ENCODE measurements at regions not wholly inside any gene's neighbourhood (a gene's known extent, or its start where the extent isn't known, plus 50 kb on each side); places are given as distances from the start of the nearest gene placed in this dataset.
"Not testable (repeated sequence)": the region's sequence is repeated elsewhere in the genome, so short reads cannot be mapped to it uniquely, and the experiment has no call there.

DNA sequence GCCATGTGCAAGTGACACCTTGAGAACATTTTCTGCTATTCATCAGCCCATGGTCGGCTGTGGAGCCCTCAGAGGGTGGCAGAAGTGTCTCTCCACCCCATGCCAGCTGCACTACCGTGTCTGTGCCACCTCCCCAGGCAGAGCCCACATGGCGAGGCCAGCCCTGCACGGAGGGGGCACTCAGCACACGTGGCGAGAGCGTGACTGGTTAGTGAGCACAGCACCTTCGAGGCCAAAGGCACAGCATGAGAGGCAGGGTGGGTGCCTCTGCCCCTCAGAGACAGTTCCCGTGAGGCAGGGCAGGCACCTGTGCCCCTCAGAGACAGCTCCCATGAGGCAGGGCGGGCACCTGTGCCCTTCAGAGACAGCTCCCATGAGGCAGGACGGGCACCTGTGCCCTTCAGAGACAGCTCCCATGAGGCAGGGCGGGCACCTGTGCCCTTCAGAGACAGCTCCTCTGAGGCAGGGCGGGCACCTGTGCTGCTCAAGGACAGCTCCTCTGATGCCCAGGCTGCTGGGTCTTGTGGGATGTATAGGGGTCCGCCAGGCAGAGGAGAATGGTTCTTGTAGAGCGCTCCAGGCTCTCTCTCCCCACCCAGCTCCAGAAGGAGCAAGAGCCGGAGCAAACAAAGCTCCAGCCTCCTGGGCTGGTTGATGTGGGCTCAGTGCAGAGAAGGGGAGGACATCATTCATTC is 179.8 kb upstream of the PPP1R26 start:
- peak; percentile 33 for DNase-seq
- H3K36me3 ChIP-seq (replicated peaks; ENCODE audit: control insufficient read depth, insufficient read depth, low read length) = no peaks in the 10 kb centered on the region
- H3K4me3 ChIP-seq (ENCODE audit: insufficient read depth, low read depth, low read length) = no peak overlapping the region
- 0 out of 2 replicates have a peak, but pooled peaks cover 2% of the 10 kb centered on the region for H3K27me3 ChIP-seq (ENCODE audit: control insufficient read depth, insufficient read depth, low read length)

DNA sequence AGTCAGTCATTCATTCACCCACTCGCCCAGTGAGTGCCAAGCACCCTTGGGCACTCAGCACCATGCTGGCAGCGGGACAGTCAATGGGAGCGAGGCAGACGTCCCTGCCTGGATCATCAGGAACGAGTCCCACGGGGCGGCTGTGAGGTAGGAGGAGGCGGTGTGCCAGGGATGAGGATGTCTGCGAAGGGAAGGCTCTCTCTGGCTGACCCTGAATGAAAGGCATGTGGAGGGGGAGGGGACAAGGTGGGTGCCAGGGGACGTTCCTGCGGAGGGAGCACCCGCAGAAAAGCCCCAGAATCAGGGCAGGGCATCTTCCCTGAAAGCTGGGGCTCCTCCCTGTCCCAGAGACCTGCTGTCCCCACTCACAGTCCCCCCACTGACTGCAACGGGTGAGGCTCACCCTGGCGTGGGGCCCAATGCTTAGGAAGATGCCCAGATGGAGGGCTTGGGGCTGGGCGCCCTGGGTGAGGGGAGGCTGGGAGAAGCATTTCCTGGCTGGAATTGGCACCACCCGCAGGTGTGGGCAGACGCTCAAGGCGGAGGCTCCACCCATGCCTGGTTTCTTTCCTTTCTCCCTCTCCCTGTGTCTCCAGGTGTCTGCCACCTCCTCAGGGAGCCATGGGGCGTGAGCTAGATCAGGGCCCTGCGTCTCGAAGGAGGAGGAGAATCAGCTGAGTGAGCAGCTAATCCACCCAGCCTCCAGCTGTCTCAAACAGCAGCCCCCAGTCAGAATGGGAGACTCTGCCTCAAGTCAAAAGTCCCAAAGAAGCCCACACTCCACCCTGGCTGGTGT is 179.0 kb upstream of the PPP1R26 start:
- Histone ChIP-seq H3K36me3 (replicated peaks; ENCODE audit: control insufficient read depth, insufficient read depth, low read length) (no peaks in the 10 kb centered on the region), H3K27me3 (ENCODE audit: control insufficient read depth, insufficient read depth, low read length) (0 out of 2 replicates have a peak, but pooled peaks cover 2% of the 10 kb centered on the region), H3K4me3 (ENCODE audit: insufficient read depth, low read depth, low read length) (no peak overlapping the region)
- peak; percentile 59 for DNase-seq

DNA sequence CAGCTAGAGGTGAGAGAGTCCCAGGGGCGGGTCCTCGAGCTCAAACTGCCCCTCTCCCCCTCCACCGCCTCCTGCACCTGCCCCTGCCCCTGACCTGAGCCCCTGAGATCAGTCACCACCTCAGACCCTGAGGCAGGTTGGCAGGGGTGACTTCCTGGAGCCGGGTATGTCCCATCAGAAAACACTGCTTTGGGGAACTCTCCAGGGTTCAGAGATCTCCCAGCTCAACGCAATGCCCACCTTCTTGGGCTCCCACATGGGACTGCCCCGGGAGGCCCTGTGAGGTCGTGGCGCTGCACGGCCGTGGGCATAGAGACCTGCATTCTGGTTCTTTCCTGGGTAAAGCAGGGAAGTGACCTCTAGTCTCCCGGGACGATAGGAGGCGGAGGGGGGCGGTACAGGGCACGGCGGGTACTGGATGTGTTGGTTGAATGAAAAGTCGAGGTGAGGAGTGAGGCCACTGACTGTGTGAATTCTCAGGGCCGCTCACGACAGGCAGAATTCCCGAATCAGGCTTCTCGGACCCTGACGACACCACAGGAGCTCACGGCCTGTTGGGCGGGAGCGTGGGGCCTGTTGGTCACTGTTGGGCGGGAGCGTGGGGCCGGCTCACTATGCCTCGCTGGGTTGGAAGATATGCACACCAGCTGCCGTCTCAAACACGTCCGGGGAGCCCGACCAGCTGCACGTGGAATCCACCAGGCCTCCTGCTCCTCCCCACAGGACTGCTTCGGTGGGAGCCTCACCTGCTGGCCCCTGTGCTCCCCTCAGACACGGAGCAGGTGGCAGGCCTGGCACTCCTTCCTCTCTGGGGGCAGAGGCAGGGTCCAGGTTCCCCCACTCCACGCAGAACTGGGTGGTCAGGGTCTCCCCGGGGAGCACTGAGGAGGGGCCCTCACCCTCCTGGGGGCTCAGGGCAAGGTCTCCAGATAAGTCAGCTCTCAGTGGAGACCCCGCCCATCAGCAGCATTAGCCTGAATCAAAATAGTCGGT is 178.0 kb upstream of the PPP1R26 start:
- no peak overlapping the region for H3K4me3 ChIP-seq (ENCODE audit: insufficient read depth, low read depth, low read length)
- H3K36me3 ChIP-seq (replicated peaks; ENCODE audit: control insufficient read depth, insufficient read depth, low read length) = no peaks in the 10 kb centered on the region
- 0 out of 2 replicates have a peak, but pooled peaks cover 2% of the 10 kb centered on the region for H3K27me3 ChIP-seq (ENCODE audit: control insufficient read depth, insufficient read depth, low read length)
- peak; percentile 58 for DNase-seq

DNA sequence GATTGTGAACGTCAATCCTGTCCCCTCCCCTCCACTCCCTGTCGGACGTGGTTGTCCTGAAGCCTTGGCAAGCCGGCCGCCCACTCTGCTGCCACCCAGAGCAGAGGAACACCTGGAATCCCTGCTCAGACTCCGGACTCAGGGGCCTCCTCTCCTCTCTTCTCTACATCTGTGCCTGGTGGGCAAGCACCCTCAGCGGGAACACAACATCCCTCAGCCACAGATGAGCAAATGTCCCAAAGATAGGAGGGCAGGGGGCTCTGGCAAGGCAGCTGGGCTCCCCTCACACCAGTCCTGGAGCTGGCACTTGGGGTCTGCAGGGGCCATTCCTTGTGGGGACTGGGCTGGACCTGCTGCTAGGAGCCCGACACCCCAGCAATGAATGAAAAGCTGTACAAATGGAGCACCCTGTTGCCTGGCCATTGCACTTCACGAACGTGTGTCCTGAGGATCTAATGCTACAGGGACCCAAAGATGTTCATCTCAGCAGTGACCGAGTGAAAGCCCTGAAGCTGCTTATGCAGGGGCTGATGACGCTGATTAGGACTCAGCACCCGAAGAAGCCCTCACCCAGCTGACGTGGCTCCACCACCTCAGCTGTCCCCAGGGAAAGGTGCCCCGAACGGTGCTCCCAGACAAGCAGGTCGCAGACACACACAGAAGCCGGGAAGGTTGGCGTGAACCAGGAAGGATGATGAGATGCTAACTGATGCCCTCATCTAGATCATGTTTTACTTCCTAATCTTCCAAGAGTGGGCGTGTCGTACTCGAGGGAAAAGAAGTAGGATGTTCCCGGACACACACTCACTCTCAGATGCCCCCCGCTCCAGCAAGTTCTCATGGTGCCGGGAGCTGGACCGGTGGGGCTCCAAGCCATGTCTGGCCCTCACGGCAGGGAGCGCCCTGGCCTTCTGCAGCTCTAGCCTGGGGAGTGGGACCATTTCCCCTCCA is 177.0 kb upstream of the PPP1R26 start:
- H3K27me3 ChIP-seq (ENCODE audit: control insufficient read depth, insufficient read depth, low read length) = peaks cover 2% of the 10 kb centered on the region; the same call in 1 of the 2 replicates
- H3K36me3 ChIP-seq (replicated peaks; ENCODE audit: control insufficient read depth, insufficient read depth, low read length) = no peaks in the 10 kb centered on the region
- DNase-seq = peak; percentile 51
- H3K4me3 ChIP-seq (ENCODE audit: insufficient read depth, low read depth, low read length) = no peak overlapping the region

DNA sequence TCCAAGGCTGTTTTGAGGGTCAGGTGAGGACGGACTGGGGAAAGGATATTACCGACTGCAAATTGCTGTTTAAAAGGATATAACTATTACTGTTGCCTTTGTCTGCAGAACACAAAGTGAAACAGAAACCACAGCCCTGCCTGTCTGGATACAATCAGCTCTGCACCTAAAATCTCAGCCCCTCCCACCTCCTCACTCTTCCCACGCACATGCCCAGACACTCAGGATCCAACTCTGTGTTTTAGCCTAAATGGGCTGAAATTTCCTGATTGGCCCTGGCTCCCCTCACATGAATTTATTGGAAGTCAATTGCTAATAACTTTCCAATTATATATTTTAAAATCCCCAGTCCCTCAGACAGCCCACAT is 176.3 kb upstream of the PPP1R26 start:
- peaks cover 2% of the 10 kb centered on the region; the same call in 1 of the 2 replicates for H3K27me3 ChIP-seq (ENCODE audit: control insufficient read depth, insufficient read depth, low read length)
- DNase-seq = no peak
- no peak overlapping the region for H3K4me3 ChIP-seq (ENCODE audit: insufficient read depth, low read depth, low read length)
- no peaks in the 10 kb centered on the region for H3K36me3 ChIP-seq (replicated peaks; ENCODE audit: control insufficient read depth, insufficient read depth, low read length)

DNA sequence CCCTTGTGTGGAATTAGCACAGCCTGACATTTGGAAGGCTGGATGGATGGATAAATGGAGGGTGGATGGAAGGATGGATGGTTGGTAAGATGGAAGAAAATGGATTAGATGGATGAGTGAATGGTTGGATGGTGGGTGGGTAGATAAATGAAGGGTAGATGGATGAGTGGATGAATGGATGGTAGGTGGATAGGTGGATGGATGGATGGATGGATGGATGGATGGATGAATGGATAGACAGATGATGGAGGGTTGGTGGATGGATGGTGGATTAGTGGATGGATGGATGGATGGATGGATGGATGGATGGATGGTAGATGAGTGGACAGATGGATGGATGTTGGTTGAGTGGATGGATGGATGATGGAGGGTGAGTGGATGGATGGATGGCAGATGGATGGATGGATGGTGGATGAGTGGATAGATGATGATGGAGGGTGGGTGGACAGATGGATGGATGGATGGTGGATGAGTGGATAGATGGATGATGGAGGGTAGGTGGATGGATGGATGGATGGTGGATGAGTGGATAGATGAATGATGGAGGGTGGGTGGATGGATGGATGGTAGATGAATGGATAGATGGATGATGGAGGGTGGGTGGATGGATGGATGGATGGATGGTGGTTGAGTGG is 175.6 kb upstream of the PPP1R26 start:
- Histone ChIP-seq H3K4me3 (ENCODE audit: insufficient read depth, low read depth, low read length) (no peak overlapping the region), H3K27me3 (ENCODE audit: control insufficient read depth, insufficient read depth, low read length) (peaks cover 2% of the 10 kb centered on the region; the same call in 1 of the 2 replicates), H3K36me3 (replicated peaks; ENCODE audit: control insufficient read depth, insufficient read depth, low read length) (no peaks in the 10 kb centered on the region)
- no peak for DNase-seq

DNA sequence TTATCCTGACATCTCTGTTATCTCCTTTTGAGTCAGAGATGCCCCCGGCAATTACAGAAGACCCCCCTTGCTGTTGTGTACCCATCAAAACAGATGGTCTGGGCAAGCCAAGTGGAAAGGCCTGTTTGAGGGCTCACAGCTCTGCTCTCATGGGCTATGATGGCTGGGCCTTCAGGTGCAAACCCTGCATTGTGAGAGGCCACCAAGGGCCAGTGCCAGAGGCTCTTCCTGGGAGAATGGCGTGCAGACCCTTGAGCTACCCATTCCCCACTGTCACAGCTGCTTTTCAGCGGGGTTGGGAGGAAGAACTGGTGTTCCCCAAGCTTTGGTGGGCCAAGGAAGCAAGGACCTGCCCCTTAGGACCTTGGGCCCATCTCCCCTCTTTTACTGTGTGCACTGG is 174.7 kb upstream of the PPP1R26 start:
- peak; percentile 11 for DNase-seq
- H3K4me3 ChIP-seq (ENCODE audit: insufficient read depth, low read depth, low read length) = no peak overlapping the region
- H3K27me3 ChIP-seq (ENCODE audit: control insufficient read depth, insufficient read depth, low read length) = peaks cover 2% of the 10 kb centered on the region; the same call in 1 of the 2 replicates
- H3K36me3 ChIP-seq (replicated peaks; ENCODE audit: control insufficient read depth, insufficient read depth, low read length) = no peaks in the 10 kb centered on the region

DNA sequence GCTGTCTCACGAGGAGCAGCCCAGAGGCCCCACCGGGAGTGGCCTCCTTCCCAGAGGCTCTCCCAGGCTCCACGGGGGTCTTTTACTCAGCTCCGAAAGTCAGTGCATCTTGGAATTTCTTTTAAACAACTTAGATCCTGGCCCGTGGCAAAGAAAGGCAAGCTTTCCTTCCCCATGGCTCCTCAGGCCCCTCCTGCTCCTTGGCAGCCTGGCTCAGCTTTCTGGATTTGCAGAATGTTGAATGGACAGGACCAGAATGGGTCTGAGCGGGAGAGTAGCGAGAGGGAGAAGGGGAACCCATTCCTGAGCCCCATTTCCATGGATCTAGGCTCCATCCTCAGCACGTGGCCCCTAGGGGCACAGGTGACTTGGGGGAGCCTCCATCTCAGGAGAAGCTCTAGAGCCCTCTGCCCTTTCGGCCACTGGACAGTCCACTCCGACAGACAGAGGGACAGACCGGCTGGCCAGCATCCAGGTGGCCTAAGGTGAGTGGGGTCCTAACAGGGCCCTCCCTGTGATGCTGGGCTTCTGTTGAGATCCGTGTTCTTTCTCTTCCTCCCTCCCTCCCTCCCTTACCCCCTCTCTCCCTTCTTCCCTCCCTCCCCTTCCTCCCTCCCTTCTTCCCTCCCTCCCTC is 173.9 kb upstream of the PPP1R26 start:
- DNase-seq = peak; percentile 19
- H3K4me3 ChIP-seq (ENCODE audit: insufficient read depth, low read depth, low read length) = no peak overlapping the region
- H3K36me3 ChIP-seq (replicated peaks; ENCODE audit: control insufficient read depth, insufficient read depth, low read length) = no peaks in the 10 kb centered on the region
- H3K27me3 ChIP-seq (ENCODE audit: control insufficient read depth, insufficient read depth, low read length) = peaks cover 2% of the 10 kb centered on the region; the same call in 1 of the 2 replicates

DNA sequence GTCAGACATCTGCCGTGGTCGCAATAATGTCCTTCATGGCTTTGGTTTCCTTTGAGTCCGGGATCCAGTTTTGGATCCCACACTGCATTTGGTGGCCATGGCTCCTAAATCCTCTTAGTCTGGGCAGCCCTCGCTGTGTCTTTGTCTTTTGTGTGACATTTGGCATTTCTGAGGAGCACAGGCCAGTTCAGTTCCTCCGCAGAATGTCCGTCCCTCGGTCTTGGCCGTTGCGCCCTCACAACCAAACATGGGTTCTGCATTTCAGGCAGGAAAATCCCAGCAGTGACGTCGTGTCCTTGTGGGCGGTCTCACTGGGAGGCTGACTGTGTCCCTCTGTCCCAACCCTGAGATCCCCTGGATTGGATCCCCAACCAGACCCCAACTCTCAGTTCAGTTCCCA is 172.9 kb upstream of the PPP1R26 start:
- Histone ChIP-seq H3K36me3 (replicated peaks; ENCODE audit: control insufficient read depth, insufficient read depth, low read length) (no peaks in the 10 kb centered on the region), H3K4me3 (ENCODE audit: insufficient read depth, low read depth, low read length) (no peak overlapping the region), H3K27me3 (ENCODE audit: control insufficient read depth, insufficient read depth, low read length) (peaks cover 2% of the 10 kb centered on the region; the same call in 1 of the 2 replicates)
- peak; percentile 19 for DNase-seq

DNA sequence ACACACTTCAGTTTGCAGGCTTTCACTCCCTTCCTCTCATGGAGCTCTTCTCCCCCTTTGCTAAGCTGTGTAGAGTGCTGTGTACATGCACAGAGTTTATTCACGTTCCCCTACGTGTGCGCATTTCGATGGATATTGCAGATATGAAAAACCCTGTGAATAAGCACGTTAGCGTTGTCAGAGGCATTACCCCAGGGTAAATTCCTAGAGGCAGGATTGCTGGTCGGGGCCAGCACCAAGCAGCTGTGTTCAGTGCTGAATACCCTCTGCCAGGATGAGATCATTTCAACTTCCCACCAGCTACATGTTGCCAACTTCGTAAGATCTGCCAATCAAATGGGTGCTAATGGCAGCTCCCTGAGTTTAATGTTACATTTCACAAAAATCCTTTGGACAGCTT is 172.3 kb upstream of the PPP1R26 start:
- H3K36me3 ChIP-seq (replicated peaks; ENCODE audit: control insufficient read depth, insufficient read depth, low read length) = no peaks in the 10 kb centered on the region
- H3K27me3 ChIP-seq (ENCODE audit: control insufficient read depth, insufficient read depth, low read length) = peaks cover 1% of the 10 kb centered on the region; the same call in 1 of the 2 replicates
- H3K4me3 ChIP-seq (ENCODE audit: insufficient read depth, low read depth, low read length) = no peak overlapping the region
- DNase-seq = no peak

DNA sequence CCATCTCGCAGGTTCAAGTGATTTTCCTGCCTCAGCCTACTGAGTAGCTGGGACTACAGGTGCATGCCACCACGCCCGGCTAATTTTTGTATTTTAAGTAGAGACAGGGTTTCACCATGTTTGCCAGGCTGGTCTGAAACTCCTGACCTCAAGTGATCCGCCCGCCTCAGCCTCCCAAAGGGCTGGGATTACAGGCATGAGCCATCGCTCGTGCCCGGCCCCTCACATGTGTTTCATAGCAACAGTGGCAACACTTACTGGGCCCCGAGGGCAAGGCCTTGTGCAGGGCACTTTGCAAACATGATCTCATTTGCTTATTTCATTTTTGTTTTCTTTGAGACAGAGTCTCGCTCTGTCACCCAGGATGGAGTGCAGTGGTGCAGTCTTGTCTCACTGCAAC is 171.7 kb upstream of the PPP1R26 start:
- not testable (repeated sequence) for DNase-seq; H3K4me3 ChIP-seq (ENCODE audit: insufficient read depth, low read depth, low read length); H3K27me3 ChIP-seq (ENCODE audit: control insufficient read depth, insufficient read depth, low read length); H3K36me3 ChIP-seq (replicated peaks; ENCODE audit: control insufficient read depth, insufficient read depth, low read length)

DNA sequence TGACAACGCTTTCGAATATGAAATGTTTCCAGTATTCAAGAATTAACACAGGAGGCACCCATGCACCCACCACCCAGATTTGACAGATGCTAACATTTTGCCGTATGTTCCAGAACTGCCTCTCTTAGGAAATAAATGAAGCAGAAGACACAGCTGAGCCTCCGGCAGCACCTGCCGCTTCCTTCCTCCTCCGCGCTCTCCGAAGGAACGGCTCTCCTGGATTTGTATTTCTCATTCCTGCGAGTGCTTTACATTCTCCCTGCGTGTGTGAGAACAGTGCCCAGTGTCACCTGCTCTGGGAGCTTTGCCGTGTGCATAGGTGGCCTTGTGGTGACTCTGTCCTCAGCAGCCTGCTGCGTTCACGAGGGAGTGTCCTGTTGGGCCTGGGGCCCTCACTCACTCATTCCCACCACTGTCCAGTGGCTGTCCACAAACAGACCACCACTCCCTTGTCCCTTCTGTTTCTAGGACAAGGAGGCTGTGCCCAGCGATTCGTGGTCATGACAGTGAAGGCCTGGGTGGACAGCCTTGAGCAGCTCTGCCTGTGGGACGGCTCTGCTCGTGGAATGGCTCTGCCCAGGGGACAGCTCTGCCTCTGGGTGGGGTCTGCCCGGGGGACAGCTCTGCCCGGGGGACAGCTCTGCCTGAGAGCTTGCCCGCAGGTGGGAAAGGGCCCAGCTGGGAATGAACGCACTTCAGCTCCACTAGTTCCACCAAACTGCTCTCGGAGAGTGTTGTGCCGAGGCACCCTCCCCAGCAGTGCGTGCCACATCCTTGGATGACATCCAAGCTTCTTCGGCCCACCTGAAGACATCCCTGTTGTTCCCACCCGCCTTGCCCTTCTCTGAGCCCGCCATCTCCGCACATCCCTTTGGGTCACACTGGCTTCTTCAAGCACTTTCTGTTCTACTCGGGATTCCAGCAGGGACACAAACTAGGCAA is 170.5 kb upstream of the PPP1R26 start:
- no peaks in the 10 kb centered on the region; the same call in 1 of the 2 replicates for H3K27me3 ChIP-seq (ENCODE audit: control insufficient read depth, insufficient read depth, low read length)
- DNase-seq = peak; percentile 22

More for the DNA sequence above, 170.5 kb upstream of the PPP1R26 start:
- no peak overlapping the region for H3K4me3 ChIP-seq (ENCODE audit: insufficient read depth, low read depth, low read length)
- H3K36me3 ChIP-seq (replicated peaks; ENCODE audit: control insufficient read depth, insufficient read depth, low read length) = no peaks in the 10 kb centered on the region

Data from H7 (cell line).